ENCODE measurements at regions not wholly inside any gene's neighbourhood (a gene's known extent, or its start where the extent isn't known, plus 50 kb on each side); places are given as distances from the start of the nearest gene placed in this dataset.

- no peak for DNase-seq (ENCODE audit: low spot score)
Observed at GRCh38 chr1:87437663-87438295, 109.1 kb downstream of the LMO4 start.

DNA sequence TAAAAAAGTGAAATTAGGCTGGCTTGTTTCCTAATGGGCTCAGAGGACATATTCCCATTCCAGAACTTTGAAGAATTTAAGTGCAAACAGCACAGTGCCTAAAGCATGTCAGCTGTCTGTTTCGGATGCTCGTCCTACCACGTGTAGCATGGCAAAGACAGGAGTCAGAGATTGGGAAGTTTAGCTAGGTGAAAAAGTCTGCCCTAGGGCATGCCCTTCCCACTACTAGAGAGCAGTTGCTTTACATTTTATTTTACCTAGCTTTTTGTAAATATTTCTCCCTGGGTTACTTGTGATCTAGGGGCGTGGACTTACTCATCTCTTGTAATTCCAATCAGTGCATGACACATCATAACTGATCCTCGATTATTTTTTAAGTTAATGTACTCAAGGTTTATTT lies 111.1 kb downstream of the LMO4 start:
- no peak for DNase-seq (ENCODE audit: low spot score)

GRCh38 chr1:87449348-87449963 lies 120.8 kb downstream of the LMO4 start:
- DNase-seq (ENCODE audit: low spot score) = no peak

DNA sequence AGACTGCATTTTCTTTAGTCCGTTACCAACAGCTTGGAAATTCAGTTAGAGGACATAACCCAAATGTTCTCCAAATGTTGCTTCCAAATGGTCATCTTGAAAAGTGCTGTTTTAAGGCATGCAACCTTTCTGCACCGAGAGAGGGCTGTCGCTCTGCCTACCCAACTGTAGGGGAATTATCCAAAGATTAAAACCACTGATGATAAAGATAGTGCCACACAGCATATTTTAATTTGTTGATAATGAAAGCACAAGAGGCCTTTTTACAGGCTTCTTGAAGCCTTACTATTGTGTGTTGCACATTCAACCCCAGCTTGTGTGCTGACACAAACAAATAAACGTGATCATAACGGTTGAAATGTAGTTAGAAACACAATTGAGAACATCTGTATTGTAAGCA lies 121.5 kb downstream of the LMO4 start:
- DNase-seq (ENCODE audit: low spot score) = no peak

DNA sequence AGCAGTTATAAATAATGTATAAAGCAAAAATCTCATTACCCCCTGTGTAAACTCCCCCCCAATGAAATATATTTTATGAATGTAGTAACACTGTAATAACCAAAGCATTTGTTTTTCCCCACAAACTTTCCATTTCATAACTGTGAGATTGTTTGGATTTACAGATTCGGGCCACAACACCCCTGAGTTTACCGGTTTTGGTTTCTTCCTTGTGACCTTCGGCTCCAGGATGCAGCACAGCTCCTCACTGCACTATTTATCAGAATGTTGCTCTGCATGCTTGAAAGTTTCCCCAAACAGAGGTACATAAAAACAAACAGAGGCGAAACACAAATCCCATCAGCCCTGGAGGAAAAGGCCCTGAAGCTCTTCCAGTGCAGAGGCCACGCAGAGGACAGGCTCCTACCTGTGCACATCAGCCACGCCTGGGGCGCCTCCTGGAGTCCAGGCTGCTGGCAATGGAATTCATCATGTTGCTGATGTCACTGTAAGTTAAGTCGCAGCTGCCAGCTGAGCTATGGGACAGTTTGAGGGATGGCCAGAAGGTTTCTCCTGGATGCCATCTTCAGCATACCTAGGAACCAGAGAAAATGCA lies 122.0 kb downstream of the LMO4 start:
- DNase-seq (ENCODE audit: low spot score) = no peak

GRCh38 chr1:87451229-87451920 lies 122.7 kb downstream of the LMO4 start:
- no peak for DNase-seq (ENCODE audit: low spot score)

DNA sequence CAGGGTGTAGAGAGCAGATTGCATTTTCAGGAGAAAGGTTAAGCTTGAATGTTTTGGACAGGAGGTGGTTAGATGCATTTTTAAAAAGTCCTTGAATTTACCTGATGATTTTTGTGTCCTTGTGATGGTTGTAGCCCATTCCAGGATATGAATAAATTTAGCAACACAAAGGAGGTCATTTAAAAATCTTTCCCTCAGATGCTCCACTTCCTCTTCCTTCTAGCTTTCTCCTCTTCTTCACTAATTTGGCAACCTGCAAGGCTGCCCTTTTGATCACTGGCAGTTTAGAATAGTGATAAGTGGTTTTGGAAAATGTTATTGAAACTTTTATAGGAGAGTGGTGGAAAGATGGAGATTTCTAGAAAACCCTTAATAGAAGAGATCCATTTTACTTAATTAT lies 124.0 kb downstream of the LMO4 start:
- DNase-seq (ENCODE audit: low spot score) = no peak

DNA sequence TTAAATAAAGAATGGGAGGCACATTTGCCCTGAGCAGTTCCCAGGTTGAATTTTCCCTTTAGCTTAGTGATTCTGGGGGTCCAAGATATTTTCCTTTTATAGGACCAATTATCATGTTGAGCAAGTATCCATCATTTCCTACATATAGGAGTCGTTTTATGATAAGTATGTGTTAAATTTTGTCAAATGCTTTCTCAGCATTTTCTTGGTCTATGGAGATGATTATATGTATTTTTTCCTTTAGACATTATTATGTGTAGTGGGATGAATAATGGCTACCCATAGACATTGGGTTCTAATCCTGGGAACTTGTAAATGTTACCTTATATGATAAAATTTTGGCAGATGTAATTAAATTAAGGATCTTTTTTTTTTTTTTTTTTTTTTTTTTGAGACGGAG lies 128.7 kb downstream of the LMO4 start:
- DNase-seq (ENCODE audit: low spot score) = no peak

- no peak for DNase-seq (ENCODE audit: low spot score)
Observed at GRCh38 chr1:87462894-87463293, 134.2 kb downstream of the LMO4 start.

- no peak for DNase-seq (ENCODE audit: low spot score)
Observed at GRCh38 chr1:87464022-87464490, 135.4 kb downstream of the LMO4 start.

GRCh38 chr1:87466621-87467020 lies 137.9 kb downstream of the LMO4 start:
- DNase-seq (ENCODE audit: low spot score) = no peak

DNA sequence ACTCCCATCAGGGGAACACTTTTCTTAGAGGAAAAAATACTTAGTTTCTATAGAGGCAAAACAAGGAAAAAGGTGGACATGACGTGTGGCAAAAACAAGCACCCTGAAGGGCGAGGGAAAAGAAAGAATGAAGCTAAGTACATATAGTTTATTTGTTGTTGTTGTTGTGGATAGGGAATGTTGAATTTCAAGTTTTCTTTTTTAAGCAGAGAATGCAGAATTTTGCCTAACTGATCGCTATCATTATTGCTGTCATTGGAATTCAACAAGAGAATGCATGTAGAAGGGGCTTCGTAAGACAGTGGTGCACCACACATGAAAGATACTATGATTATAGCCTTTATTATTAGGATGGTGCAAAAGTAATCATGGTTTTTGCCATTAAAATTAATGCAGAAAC lies 144.0 kb downstream of the LMO4 start:
- DNase-seq (ENCODE audit: low spot score) = no peak

DNA sequence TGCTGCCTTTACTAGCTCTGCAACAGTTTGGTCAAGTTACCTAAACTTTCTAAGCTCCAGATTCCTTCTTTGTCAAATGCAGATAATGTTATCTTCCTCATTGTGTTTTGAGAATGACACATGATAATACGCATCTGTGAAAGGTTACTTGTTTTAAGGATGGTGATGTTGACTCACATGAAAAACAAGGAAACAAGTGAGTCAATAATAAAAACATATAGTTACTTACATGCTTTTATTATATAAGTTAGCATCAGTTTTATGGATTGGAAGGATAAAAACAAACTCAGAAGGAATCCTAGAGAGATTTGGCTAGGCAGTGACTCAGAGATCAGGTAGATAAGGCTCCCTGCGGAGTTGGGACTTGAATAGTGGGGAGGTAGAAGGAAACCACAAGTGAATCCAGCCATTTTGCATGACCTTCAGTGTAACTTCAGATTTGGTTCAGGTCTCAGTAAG lies 144.6 kb downstream of the LMO4 start:
- peak; percentile 69 for DNase-seq (ENCODE audit: low spot score)

DNA sequence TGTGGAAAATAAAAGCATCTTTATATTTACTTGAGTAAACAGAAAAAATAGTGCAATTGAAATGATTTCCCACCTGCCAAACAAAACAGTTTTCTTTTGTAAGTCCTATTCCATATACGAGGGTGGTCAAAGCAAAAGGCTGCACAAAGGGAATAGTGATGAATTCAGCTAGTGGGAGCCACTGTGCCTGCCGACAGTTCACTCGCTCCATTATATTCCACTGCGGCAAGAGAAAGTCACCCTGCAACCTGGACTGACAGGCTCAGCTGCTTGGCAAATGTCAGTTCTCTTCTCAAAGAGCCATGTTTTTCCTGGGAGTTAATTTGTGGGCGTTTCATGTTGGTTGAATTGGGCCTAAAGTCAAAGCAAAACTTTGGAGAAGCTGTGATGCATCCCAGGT lies 145.4 kb downstream of the LMO4 start:
- no peak for DNase-seq (ENCODE audit: low spot score)

DNA sequence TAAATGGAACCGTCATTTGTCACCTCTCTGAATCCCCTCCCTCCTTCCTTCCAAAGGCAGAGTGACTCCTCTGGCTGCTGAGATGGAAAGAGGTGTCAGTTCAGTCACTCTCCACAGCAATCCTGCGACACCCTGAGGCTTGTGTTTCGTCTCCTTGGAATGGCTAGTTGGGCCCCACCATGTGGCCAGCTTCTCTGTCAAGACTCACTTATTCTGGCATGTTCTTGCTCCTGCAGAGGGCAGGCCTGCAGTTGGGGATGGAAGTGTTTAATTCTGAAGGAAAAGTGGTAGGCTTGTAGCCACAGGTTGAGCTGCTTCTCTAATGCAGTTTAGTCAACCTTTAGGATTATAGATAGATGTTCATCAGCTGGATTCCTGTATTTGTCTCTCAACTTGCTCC lies 149.6 kb downstream of the LMO4 start:
- no peak for DNase-seq (ENCODE audit: low spot score)

DNA sequence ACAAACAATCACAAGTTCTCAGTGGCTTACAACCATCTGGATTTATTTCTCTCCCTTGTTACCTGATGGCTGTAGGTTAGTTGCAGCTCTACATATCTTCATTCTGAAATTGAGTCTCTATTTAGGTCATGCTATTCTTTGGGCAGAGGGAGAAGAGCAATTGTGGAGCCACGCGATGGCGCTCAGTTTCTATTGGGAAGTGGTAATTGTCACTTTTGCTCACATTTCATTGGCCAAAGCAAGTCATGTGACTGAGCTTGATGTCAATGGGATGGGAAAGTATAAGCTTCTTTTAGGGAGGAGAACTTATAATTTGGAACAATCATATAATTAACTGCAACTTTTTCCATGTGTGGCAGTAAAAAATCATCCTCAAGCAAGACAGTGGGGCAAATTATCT lies 166.5 kb downstream of the LMO4 start:
- DNase-seq (ENCODE audit: low spot score) = no peak

DNA sequence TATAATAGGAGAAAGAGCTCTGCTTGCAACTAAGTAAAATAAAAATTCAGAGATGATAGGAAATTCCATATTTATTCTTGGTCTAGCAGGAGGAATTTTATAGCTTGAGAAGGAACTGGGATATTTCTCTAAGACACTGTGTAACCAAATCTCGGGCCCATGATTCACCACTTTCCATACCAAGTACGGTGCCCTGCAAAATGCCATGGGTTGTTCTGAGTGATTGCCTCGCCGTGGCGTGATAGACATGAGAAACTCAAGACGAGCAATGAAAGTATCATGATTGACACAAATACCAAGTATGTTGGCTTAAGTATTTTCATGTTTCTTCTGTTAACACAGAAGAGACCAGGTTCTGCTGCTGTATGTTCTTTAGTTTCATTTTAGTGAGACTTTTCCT lies 167.2 kb downstream of the LMO4 start:
- DNase-seq (ENCODE audit: low spot score) = no peak

- DNase-seq (ENCODE audit: low spot score) = no peak
Observed at GRCh38 chr1:87497380-87498203, 168.9 kb downstream of the LMO4 start.

DNA sequence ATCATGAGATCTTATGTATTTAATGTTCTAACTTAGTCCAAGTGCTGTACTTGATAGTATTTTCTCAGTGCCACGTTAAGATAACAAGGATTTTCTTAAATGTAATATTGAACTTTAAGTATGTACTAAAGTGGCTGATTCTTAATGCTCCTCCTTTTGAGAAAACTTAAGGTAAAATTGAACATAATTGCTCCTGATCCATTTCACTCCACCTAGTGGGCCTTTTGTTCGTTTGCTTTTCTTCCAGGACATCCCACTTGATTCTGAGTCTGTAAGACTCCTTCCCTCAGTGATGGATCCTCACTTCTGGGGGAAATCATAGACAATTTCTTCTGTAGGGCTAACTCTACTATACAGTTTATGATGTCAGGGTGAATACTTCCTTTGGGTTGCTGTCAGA lies 173.1 kb downstream of the LMO4 start:
- no peak for DNase-seq (ENCODE audit: low spot score)

- DNase-seq (ENCODE audit: low spot score) = no peak
Observed at GRCh38 chr1:87505391-87505983, 176.8 kb downstream of the LMO4 start.

- no peak for DNase-seq (ENCODE audit: low spot score)
Observed at GRCh38 chr1:87506147-87506546, 177.5 kb downstream of the LMO4 start.
